OCI-LY1 (cell line): ENCODE measurements at regions not wholly inside any gene's neighbourhood (a gene's known extent, or its start where the extent isn't known, plus 50 kb on each side); places are given as distances from the start of the nearest gene placed in this dataset.

Source experiments
- H2AFZ ChIP-seq: fragments of 200-600 bp; sonication (generic), shearing (Covaris generic); 2 replicates; pipeline ENCODE4 v1.6.0; 2014; ENCODE audit warnings: antibody characterized with exemption, mild to moderate bottlenecking, low read length
- H3F3A ChIP-seq: fragments of 200-600 bp; sonication (generic), shearing (Covaris generic); 2 replicates; pipeline ENCODE4 v1.6.0; 2014; ENCODE audit warnings: mild to moderate bottlenecking, antibody characterized with exemption, low read length, moderate library complexity; ENCODE audit not compliant: insufficient read depth
- H3K27ac ChIP-seq: fragments of 200-600 bp; sonication (generic); 2 replicates; pipeline ENCODE4 v1.5.1; 2014; ENCODE audit warnings: low read length, mixed run types, mild to moderate bottlenecking, low read depth; ENCODE audit not compliant: poor library complexity, severe bottlenecking
- H3K27me3 ChIP-seq: fragments of 200-600 bp; sonication (generic); 2 replicates; pipeline ENCODE4 v1.6.0; 2014; ENCODE audit warnings: antibody characterized with exemption, mild to moderate bottlenecking, low read length, moderate library complexity; ENCODE audit not compliant: insufficient read depth
- H3K36me3 ChIP-seq: fragments of 200-600 bp; sonication (generic); 2 replicates; pipeline ENCODE4 v1.6.1; 2014; ENCODE audit warnings: mild to moderate bottlenecking, antibody characterized with exemption, low read length, moderate library complexity, mixed read lengths; ENCODE audit not compliant: insufficient read depth
- H3K4me1 ChIP-seq: fragments of 200-600 bp; sonication (generic); 2 replicates; pipeline ENCODE4 v1.5.1; 2014; ENCODE audit warnings: mild to moderate bottlenecking, low read length, moderate library complexity; ENCODE audit not compliant: insufficient read depth, severe bottlenecking
- H3K4me2 ChIP-seq: fragments of 200-600 bp; sonication (generic), shearing (Covaris generic); 2 replicates; pipeline ENCODE4 v1.6.1; 2014; ENCODE audit warnings: low read length
- H3K4me3 ChIP-seq: fragments of 200-600 bp; sonication (generic); 2 replicates; pipeline ENCODE4 v1.5.1; 2014; ENCODE audit warnings: low read length, low read depth, mild to moderate bottlenecking, mixed read lengths; ENCODE audit not compliant: poor library complexity, severe bottlenecking
- H3K79me2 ChIP-seq: fragments of 200-600 bp; shearing (Covaris generic); 2 replicates; pipeline ENCODE4 v1.6.1; 2016; ENCODE audit warnings: mixed run types, low read length, mixed read lengths; ENCODE audit not compliant: insufficient read depth
- H3K9ac ChIP-seq: fragments of 200-600 bp; sonication (generic), shearing (Covaris generic); 2 replicates; pipeline ENCODE4 v1.6.1; 2014; ENCODE audit warnings: mild to moderate bottlenecking, low read length, mixed read lengths
- H3K9me2 ChIP-seq: fragments of 200-600 bp; sonication (generic), shearing (Covaris generic); 2 replicates; pipeline ENCODE4 v1.6.1; 2014; ENCODE audit warnings: low read depth, mild to moderate bottlenecking, low read length, mixed read lengths
- H3K9me3 ChIP-seq: fragments of 200-600 bp; shearing (Covaris generic); 2 replicates; pipeline ENCODE4 v1.6.1; 2014; ENCODE audit warnings: low read length, mixed read lengths
- H4K20me1 ChIP-seq: fragments of 200-600 bp; sonication (generic), shearing (Covaris generic); 2 replicates; pipeline ENCODE4 v1.6.0; 2016; ENCODE audit warnings: mild to moderate bottlenecking, low read length; ENCODE audit not compliant: insufficient read depth
- EZH2 ChIP-seq: fragments of 200-600 bp; sonication (generic), shearing (Covaris generic); IDR thresholded peaks from 2 replicates; pipeline ENCODE4 v1.8.0; 2017; ENCODE audit warnings: borderline replicate concordance, mixed run types, mild to moderate bottlenecking, antibody characterized with exemption, low read length, moderate library complexity, mixed read lengths
- TF ChIP-seq, protein P1 (sequence below): fragments of 200-600 bp; sonication (generic), shearing (Covaris generic); IDR thresholded peaks from 2 replicates; pipeline ENCODE4 v1.5.1; 2017; ENCODE audit warnings: mild to moderate bottlenecking, antibody characterized with exemption, low read length, moderate library complexity, mixed read lengths

DNA sequence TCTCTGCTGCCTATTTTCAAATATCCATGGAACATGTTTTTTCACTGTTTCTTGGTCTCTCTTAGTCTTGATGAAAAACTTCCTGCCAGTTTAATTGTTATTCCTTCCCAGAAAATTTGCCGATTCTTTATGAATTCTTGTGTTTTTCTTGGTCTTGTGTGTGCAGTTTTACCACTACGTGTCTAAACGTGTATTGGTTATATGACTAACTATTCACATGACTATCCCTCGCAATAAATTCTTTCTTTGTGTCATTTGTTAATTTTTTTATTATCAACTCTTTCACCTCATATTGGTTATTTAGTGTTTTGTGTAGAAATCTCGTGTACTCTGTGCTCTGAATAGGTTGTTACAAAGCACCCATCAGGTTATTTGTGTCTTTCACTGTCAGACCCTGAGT lies 315.4 kb downstream of the HAO1 start:
- Histone ChIP-seq H3K36me3 (no peaks in the 10 kb centered on the region), H3K9me3 (no peaks in the 10 kb centered on the region)

DNA sequence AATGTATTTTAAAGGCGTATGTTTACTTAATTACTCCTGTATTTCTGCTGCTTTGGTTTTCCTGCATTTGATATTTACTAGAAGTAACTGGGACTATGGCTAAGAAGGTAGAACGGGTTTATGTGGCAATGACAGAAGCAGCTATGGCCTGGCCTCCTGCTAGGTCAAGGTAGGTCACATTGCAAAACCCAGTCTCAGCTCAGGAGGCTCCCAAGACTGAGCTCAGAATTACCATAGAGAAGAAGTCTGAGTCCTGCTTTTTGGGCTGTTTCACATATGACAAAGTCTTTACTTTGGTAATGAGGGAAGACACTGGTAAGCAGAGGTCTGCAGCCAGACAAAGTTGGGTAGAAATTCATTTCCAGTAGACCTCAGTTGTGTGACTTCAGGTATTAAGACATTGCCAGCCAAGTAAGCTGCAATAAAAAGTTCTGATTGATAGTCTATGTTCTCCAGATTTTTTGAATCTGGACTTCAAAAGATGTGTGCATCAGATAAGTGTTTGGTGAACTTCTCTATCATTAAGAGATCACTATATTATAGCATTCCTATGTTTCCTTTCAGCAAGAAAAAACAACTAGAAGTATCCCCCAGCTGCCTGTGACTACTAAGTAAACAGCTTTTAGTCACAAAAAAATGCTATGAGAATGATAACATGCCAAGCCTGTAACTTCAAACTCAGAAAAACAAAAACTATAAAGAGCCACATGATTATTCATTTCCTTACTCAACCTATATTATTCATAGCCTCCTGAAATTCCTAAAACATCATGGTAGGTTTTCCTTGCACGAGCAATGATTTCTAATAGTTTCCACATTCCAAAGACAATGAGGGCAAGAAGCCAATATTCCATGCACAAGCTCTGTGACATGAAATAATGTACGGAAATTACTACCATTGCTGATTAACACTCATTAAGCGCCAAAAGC lies 312.3 kb downstream of the HAO1 start:
- H3K27me3 ChIP-seq: no peaks in the 10 kb centered on the region
- no peak overlapping the region for H3K27ac ChIP-seq
- no peaks in the 10 kb centered on the region for H3K4me1 ChIP-seq
- H3K9me2 ChIP-seq: no peaks in the 10 kb centered on the region
- H3K4me3 ChIP-seq: no peak overlapping the region
- H2AFZ ChIP-seq: no peak overlapping the region
- no peaks in the 10 kb centered on the region for H3K36me3 ChIP-seq
- H3F3A ChIP-seq: no peaks in the 10 kb centered on the region
- H3K4me2 ChIP-seq: no peak overlapping the region
- no peaks in the 10 kb centered on the region for H3K79me2 ChIP-seq
- H4K20me1 ChIP-seq: no peaks in the 10 kb centered on the region
- TF ChIP-seq, protein P1, sequence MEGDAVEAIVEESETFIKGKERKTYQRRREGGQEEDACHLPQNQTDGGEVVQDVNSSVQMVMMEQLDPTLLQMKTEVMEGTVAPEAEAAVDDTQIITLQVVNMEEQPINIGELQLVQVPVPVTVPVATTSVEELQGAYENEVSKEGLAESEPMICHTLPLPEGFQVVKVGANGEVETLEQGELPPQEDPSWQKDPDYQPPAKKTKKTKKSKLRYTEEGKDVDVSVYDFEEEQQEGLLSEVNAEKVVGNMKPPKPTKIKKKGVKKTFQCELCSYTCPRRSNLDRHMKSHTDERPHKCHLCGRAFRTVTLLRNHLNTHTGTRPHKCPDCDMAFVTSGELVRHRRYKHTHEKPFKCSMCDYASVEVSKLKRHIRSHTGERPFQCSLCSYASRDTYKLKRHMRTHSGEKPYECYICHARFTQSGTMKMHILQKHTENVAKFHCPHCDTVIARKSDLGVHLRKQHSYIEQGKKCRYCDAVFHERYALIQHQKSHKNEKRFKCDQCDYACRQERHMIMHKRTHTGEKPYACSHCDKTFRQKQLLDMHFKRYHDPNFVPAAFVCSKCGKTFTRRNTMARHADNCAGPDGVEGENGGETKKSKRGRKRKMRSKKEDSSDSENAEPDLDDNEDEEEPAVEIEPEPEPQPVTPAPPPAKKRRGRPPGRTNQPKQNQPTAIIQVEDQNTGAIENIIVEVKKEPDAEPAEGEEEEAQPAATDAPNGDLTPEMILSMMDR: no peak
- TF ChIP-seq EZH2: no peak
- H3K9ac ChIP-seq: no peak overlapping the region
- no peaks in the 10 kb centered on the region for H3K9me3 ChIP-seq

More for the DNA sequence above, 315.4 kb downstream of the HAO1 start:
- Histone ChIP-seq H3K4me3 (no peak overlapping the region), H2AFZ (no peak overlapping the region), H3K9ac (no peak overlapping the region), H3K4me1 (no peaks in the 10 kb centered on the region), H3F3A (no peaks in the 10 kb centered on the region), H3K27ac (no peak overlapping the region), H3K27me3 (no peaks in the 10 kb centered on the region), H3K79me2 (no peaks in the 10 kb centered on the region), H3K4me2 (no peak overlapping the region), H4K20me1 (no peaks in the 10 kb centered on the region), H3K9me2 (no peaks in the 10 kb centered on the region)
- TF ChIP-seq EZH2: no peak
- TF ChIP-seq, protein P1: no peak

DNA sequence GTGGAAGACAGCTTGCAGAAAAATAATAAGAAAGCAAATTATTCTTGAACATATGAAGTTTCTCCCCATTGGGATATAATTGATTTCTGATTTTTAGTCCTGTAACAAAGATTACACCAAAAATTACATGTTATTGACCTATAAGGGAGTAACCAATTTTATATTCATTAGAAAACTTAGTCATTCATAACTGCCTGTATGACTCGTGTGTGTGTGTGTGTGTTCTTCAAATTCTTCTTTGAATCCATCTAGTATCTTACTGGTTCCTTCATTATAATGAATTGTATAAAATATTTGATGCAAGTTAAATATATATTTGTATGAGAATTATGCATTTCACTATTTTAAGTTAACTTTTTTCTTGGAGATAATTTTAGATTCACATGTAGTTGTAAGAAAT lies 310.4 kb downstream of the HAO1 start:
- Histone ChIP-seq H3K4me2 (no peak overlapping the region), H3K27ac (no peak overlapping the region), H3K9ac (no peak overlapping the region), H3K36me3 (no peaks in the 10 kb centered on the region), H3K4me3 (no peak overlapping the region), H3F3A (no peaks in the 10 kb centered on the region), H3K4me1 (no peaks in the 10 kb centered on the region), H3K79me2 (no peaks in the 10 kb centered on the region), H3K9me3 (no peaks in the 10 kb centered on the region), H3K27me3 (no peaks in the 10 kb centered on the region), H2AFZ (no peak overlapping the region), H3K9me2 (no peaks in the 10 kb centered on the region), H4K20me1 (no peaks in the 10 kb centered on the region)
- TF ChIP-seq, protein P1: no peak
- no peak for TF ChIP-seq EZH2
